ENCODE measurements at regions not wholly inside any gene's neighbourhood (a gene's known extent, or its start where the extent isn't known, plus 50 kb on each side); places are given as distances from the start of the nearest gene placed in this dataset.

DNA sequence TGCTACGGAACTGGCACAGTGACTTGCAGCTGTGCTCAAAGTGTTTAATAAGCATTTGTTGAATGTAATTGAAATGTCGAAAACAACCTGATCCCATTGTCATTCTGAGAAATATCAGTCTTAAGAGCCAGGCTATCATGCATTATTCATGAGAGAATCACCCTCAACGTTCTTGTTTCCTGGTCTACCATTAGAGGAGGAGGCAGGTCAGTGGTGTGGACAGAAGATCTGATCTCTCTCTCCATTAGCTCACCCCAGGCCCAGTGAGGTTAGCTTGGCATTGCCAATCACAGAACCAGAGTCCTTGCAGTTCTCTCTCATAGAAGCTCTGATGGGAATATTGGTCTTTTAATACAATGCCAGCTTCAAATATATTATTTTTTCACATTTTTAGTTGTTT, 121.1 kb upstream of the SPON1 start (continued):
- TF ChIP-seq, protein P1, sequence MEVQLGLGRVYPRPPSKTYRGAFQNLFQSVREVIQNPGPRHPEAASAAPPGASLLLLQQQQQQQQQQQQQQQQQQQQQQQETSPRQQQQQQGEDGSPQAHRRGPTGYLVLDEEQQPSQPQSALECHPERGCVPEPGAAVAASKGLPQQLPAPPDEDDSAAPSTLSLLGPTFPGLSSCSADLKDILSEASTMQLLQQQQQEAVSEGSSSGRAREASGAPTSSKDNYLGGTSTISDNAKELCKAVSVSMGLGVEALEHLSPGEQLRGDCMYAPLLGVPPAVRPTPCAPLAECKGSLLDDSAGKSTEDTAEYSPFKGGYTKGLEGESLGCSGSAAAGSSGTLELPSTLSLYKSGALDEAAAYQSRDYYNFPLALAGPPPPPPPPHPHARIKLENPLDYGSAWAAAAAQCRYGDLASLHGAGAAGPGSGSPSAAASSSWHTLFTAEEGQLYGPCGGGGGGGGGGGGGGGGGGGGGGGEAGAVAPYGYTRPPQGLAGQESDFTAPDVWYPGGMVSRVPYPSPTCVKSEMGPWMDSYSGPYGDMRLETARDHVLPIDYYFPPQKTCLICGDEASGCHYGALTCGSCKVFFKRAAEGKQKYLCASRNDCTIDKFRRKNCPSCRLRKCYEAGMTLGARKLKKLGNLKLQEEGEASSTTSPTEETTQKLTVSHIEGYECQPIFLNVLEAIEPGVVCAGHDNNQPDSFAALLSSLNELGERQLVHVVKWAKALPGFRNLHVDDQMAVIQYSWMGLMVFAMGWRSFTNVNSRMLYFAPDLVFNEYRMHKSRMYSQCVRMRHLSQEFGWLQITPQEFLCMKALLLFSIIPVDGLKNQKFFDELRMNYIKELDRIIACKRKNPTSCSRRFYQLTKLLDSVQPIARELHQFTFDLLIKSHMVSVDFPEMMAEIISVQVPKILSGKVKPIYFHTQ (CRISPR knock-in tag; IDR thresholded peaks at IDR 0.05) = no peak
- TF ChIP-seq NFATC4 (CRISPR knock-in tag; IDR thresholded peaks at IDR 0.05) = no peak

DNA sequence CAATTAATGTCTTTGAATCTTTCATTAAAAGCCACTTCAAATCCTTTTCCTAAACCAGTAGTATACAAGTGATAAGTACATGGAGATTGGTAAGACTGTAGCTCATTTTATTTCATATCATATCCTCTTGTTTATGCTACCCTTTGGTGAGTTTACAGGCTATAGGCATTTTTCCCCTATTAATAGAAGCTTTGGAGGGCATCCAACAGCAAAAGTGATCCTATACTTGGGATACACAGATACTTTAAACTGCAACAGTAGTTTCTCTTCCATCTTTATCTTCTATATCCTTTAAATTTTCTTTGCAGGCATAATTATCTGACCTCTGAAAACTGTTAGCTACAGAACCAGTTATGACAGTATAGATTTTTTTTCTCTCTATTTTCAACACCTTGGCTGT, 114.5 kb upstream of the SPON1 start:
- H3K4me1 Mint-ChIP-seq = peaks cover 6% of the 10 kb centered on the region; the same call in 1 of the 2 replicates
- no peaks in the 10 kb centered on the region for H3K9me3 Mint-ChIP-seq
- H3K27me3 Mint-ChIP-seq (ENCODE audit: low read depth) = no peaks in the 10 kb centered on the region
- no peak overlapping the region for H3K27ac Mint-ChIP-seq
- DNase-seq (ENCODE audit: low spot score) = no peak
- ChIA-PET CTCF (interaction anchor here (1.7 kb wide), 1 partner anchor 13 kb away, joined by 6 read pairs; no protein-coding TSS in a partner anchor), POLR2A (no interaction called here)
- no peak for TF ChIP-seq JAZF1 (CRISPR knock-in tag; IDR thresholded peaks at IDR 0.05)
- TF ChIP-seq, protein P2, sequence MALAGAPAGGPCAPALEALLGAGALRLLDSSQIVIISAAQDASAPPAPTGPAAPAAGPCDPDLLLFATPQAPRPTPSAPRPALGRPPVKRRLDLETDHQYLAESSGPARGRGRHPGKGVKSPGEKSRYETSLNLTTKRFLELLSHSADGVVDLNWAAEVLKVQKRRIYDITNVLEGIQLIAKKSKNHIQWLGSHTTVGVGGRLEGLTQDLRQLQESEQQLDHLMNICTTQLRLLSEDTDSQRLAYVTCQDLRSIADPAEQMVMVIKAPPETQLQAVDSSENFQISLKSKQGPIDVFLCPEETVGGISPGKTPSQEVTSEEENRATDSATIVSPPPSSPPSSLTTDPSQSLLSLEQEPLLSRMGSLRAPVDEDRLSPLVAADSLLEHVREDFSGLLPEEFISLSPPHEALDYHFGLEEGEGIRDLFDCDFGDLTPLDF (CRISPR knock-in tag; IDR thresholded peaks at IDR 0.05) = no peak
- TF ChIP-seq, protein P3, sequence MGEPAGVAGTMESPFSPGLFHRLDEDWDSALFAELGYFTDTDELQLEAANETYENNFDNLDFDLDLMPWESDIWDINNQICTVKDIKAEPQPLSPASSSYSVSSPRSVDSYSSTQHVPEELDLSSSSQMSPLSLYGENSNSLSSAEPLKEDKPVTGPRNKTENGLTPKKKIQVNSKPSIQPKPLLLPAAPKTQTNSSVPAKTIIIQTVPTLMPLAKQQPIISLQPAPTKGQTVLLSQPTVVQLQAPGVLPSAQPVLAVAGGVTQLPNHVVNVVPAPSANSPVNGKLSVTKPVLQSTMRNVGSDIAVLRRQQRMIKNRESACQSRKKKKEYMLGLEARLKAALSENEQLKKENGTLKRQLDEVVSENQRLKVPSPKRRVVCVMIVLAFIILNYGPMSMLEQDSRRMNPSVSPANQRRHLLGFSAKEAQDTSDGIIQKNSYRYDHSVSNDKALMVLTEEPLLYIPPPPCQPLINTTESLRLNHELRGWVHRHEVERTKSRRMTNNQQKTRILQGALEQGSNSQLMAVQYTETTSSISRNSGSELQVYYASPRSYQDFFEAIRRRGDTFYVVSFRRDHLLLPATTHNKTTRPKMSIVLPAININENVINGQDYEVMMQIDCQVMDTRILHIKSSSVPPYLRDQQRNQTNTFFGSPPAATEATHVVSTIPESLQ (CRISPR knock-in tag; IDR thresholded peaks at IDR 0.05) = no peak
- no peak for TF ChIP-seq CREB1 (CRISPR knock-in tag; IDR thresholded peaks at IDR 0.05)
- no peak for TF ChIP-seq NR1H2 (CRISPR knock-in tag; IDR thresholded peaks at IDR 0.05)
- no peak for TF ChIP-seq SOX15 (CRISPR knock-in tag; IDR thresholded peaks at IDR 0.05)
- no peak for TF ChIP-seq FOXK1 (CRISPR knock-in tag; IDR thresholded peaks at IDR 0.05)
- no peak for TF ChIP-seq ZNF416 (CRISPR knock-in tag; IDR thresholded peaks at IDR 0.05)
- TF ChIP-seq, protein P4, sequence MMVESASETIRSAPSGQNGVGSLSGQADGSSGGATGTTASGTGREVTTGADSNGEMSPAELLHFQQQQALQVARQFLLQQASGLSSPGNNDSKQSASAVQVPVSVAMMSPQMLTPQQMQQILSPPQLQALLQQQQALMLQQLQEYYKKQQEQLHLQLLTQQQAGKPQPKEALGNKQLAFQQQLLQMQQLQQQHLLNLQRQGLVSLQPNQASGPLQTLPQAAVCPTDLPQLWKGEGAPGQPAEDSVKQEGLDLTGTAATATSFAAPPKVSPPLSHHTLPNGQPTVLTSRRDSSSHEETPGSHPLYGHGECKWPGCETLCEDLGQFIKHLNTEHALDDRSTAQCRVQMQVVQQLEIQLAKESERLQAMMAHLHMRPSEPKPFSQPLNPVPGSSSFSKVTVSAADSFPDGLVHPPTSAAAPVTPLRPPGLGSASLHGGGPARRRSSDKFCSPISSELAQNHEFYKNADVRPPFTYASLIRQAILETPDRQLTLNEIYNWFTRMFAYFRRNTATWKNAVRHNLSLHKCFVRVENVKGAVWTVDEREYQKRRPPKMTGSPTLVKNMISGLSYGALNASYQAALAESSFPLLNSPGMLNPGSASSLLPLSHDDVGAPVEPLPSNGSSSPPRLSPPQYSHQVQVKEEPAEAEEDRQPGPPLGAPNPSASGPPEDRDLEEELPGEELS (CRISPR knock-in tag; IDR thresholded peaks at IDR 0.05) = no peak
- TF ChIP-seq IRF2 (CRISPR knock-in tag; IDR thresholded peaks at IDR 0.05; ENCODE audit: borderline replicate concordance, low read depth) = no peak
- no peak for TF ChIP-seq HMGA2 (CRISPR knock-in tag; IDR thresholded peaks at IDR 0.05)
- TF ChIP-seq GTF2I (CRISPR knock-in tag; conservative IDR thresholded peaks at IDR 0.05) = no peak
- no peak for TF ChIP-seq ZNF671 (CRISPR knock-in tag; IDR thresholded peaks at IDR 0.05)
- TF ChIP-seq, protein P5, sequence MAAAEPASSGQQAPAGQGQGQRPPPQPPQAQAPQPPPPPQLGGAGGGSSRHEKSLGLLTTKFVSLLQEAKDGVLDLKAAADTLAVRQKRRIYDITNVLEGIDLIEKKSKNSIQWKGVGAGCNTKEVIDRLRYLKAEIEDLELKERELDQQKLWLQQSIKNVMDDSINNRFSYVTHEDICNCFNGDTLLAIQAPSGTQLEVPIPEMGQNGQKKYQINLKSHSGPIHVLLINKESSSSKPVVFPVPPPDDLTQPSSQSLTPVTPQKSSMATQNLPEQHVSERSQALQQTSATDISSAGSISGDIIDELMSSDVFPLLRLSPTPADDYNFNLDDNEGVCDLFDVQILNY (CRISPR knock-in tag; IDR thresholded peaks at IDR 0.05) = no peak
- ATAC-seq = no peak
- no peaks in the 10 kb centered on the region for H3K36me3 Mint-ChIP-seq
- H3K4me3 Mint-ChIP-seq = no peak overlapping the region
